Stimulated activated CD4-positive, alpha-beta T cell treated with anti-CD3 and anti-CD28 coated beads, Interleukin-4, amount 100 ng/mL, for 24 hours (primary cell): ENCODE measurements at regions not wholly inside any gene's neighbourhood (a gene's known extent, or its start where the extent isn't known, plus 50 kb on each side); places are given as distances from the start of the nearest gene placed in this dataset.

Experiments
- DNase-seq: peaks from one replicate; pipeline ENCODE4 v3.0.0-alpha.2; 2020

DNA sequence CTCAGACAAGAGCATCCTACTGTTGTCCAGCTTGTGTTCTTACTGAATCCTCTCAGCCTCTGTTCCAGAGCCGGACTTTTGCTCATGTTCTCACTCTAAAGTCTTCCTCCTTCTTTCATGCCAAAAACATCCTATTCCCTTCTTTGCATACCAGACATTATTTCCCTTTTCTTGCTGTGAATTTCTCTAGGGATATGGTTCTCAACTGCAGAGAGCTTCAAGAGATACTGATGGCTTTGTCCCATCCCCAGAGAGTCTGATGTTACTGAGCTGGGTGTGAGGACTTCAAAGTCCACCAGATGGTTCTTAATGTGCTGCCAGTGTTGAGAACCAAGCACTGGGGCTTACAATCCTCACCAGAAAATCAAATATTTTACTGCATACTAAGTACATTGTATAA, 98.6 kb upstream of the FER start:
- no peak for DNase-seq

DNA sequence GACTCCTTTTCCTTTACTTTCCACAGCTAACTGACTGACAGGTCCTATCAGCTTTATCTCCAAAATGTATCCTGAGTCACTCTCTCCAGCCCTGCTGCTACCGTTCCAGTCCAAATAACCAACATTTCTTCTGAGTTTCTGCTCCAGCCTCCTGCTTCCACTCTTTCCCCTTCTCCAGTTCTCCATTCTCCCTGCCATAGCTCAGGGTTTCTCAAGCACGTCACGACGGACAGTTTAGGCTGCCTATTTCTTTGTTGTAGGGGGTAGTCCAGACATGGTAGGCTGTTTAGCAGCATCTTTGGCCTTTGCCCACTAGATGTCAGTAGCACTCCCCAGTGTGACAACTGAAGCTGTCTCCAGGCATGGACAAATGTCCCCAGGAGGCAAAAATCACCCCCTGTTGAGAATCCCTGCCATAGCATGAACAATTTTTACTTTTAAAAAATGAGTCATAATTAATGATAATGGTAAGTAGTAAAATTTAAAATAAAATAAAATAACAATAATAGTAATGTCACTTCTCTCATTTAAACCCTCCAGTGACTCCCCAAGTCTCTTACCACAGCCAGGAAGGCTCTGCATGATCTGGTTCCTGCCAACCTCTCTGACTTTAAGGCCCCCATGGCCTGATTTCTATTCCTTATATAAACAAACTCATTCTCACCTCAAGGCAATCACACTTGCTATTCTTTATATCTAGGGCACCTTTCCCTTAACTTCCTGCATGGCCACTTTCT, 105.4 kb upstream of the FER start:
- DNase-seq, result peak; percentile 58

DNA sequence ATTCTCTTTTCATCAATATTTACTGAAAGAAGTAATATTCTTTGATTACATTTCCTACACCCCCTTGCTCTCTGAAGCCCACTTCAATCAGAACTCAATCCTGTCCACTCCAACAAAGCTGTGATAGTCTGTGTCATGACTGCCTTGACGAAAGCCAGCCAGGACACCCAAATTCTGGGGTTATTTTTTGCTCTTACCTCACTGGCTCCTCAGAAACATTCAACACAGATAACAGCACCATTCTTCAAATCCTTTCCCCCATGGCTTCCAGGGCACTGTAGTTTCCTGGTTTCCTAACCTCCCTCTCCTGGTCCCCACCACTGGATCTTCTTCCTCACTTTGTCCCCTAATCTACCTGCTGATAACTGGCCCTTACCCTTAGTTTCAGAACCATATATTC, 106.1 kb upstream of the FER start:
- no peak for DNase-seq

DNA sequence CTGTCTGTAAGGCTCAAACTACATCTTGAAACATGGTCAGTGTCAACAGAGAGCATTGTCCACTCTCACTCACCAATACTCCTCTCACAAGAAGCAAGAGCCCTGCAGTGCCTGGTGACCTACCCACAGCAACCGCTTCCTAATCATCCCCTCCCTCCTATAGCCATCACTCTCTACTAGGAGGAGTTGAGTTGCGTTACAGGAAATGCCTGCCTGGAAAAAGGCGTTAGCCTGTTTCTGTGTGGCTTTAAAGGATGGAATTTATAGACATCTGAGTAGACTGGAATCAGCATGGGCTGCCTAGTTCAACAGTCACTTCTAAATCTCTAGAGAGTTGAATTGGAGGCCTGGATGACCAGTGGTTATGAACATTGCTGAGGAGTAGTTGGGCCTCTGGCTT, 108.3 kb upstream of the FER start:
- no peak for DNase-seq

DNA sequence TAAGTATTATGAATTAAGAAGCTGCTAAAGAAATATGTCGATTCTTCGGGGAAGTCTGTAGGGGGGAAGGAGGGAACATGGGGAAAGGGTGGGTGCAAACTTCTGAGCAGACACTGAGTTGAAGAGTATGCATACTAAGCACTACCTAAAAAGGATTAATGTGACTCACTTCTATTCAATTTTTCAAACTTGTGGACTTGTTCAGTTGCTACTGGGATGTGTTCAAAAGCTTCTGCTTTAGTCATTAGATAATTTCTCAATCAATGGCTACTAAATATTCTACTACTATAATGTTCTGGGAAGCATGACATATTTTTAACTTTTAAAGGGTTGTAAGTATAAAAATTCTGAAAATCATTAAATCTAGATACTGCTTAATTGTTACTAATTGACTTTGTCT, 109.7 kb upstream of the FER start:
- DNase-seq, result no peak

DNA sequence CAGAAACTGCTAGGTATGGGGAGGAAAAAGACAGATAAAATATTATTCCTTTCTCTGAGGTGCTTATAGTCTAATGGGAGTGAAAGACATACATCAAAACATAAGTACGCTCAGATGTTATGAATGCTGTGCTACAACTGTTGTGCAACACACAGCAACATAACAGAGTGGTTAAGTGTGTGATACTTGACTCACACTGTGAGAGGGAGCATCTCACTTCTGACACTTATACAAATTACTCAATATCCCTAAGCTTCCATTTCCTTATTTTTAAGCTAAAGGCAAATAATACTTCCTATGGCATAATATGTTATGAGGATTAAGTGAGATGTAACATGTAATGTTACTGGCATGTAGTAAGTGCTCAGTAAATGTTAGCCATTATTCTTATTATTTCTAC, 110.6 kb upstream of the FER start:
- DNase-seq, result no peak

DNA sequence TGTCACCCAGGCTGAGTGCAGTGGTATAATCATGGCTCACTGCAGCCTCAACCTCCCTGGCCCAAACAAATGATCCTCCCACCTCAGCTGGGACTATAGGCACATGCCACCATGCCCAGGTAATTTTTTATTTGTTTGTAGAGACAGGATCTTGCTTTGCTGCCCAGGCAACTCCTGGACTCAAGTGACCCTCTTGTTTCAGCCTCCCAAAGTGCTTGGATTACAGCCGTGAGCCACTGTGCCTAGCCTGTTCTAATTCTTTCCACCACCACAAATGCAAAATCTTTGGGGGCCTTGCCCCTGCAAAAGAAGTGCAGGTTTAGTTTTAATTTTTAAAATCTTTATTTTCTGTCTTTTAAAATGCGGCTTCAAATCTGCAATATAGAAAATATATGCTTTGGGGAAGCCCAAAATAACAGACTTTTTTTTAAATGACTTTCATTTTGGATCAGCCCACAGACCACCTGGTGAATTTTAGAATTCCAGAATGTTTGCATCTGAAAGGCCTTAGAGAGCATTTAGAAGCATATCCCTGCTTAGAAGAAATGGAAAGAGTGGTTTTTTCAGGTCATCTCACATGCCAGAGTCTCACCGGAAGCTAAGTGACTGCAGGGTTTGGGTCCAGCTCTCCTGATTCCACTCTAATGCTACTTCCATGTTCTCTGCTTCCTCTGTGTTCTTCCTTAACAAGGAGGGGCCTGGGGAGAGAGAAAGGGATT, 111.4 kb upstream of the FER start:
- no peak for DNase-seq

DNA sequence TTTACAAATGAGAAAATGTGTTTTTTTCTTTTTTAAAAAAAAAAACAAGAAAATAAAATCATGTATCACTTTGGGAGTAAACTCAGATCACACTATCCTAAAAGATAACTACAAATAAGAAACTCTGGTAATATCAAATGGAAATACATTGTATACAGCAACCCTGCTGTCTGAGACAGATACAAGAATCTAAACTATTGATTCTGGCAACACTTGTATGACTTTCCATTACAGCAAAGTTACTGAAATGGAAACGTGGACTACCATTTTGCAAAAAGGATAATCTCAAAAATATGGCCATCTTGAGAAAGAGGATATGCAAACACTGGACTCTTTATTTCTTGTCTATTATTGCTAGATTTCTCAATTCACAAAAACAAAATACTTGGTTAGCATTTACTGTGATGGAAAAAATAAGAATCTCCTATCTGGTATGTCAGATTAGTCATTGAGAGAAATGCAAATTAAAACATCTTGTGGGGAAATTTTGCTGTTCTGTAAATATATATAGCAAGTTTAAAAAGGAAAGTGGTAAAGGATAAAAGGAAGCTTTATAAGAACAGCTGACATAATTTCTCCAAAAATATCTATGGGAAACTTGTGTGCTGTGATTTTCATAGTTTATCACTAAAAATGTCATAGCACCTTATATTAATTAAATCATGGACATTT, 112.9 kb upstream of the FER start:
- DNase-seq, result no peak

DNA sequence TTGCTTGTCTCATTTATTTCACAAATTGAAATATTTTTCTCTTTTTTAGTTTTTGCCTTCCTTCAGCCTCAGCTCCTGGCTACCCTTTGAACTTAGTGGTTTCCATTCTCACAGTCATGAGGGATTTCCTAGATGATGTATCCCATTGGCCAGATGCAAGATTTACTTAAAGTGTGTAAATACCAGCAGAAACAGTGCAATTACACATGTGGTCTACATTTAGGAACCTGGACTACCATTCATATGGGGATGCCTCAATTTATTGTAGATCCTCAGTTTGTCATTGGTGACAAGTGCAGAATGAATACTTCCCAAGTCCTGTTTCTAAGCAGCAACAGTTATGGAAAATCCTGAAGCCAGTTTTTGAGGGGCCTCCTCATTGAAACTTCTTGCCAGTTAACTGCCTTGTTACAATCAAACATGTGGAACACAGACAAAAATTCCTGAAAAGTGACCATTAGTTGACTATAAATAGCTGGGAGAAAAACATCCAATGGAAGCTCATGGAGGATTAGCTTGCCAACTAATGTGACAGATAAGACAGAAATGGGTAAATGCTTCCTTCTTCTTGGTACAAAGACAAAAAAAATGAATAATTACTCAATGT, 113.6 kb upstream of the FER start:
- DNase-seq, result no peak

DNA sequence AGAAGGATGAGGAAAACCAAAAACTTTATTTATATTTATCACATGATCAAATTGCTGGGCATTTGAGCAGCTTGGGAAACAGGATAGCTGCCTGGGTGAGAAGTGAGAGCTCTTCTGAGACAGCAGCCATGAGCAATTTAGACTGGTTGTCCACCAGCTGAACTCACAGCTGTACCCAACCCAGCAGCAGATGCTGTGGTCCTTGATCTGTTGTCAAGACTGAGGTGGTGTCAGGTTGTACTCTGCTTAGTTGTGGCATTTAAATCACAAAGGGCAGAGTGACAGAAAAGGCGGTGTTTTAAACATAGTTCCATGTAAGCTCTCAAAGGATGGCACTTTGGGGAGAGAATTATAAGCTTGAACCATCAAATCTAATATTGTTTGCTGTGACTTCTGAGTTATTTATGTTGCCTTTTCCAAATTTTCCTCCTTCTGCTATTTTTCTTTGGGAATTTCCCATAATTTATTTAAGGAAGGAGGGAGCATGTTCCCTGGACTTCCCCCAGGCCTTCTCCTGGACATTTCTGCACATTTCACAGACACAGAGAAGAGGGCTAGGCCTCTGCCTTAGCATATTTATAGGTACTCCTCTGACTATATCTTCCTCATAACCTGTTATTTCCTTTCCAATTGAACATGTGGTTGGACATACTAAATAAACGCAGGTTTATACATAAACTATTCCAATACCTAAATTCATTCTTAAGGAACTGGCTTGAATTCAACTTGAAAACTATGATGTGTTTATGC, 117.7 kb upstream of the FER start:
- DNase-seq, result no peak

DNA sequence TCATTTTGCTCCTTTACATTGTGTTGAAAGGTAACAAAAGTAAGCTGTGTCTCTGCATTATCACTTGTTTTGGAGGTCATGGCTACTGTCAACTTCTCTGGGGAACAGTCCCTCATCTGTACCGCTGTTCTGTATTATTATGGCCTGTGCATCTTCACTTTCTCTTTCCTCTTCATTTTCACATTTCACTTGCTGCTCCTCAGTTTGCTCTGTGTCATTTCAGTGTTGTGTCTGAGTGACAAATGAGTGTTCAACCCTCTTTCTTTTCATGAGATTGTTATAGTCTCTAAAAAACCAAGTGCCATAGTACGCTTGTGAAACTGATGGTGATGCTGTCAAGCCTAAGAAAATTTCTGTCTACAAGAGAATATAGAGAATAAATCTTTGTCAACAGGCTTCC, 122.0 kb upstream of the FER start:
- DNase-seq, result no peak

DNA sequence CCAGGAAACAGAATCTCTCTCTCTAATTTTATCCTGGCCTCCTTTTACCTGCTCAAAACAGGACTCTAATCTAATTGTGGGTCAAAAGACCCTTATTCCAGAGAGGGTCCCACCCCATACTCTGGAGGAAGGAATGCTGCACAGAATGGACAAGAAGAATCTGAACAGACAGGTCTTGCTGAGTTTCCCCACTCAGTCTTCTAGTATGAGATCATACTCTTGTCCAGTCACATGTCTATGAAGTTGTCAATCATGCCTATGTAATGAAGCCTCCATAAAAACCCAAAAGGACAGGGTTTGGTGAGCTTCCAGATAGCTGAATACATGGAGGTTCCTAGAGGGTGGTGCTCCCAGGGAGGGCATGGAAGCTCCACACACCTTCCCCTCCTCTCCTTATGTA, 123.9 kb upstream of the FER start:
- no peak for DNase-seq

DNA sequence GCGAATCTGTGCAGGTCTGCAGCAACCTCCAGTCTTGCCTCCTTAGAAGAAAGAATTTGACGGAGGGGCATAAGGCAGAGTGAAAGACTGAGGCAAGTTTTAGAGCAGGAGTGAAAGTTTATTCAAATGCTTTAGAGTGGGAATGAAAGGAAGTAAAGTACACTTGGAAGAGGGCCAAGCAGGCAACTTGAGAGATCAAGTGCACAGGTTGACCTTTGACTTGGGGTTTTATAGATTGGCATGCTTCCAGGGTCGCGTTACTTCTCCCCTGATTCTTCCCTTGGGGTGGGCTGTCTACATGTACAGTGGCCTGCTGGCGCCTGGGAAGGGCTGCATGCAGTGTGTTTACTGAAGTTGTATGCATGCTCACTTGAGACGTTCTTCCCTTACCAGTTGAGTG, 127.2 kb upstream of the FER start:
- no peak for DNase-seq

DNA sequence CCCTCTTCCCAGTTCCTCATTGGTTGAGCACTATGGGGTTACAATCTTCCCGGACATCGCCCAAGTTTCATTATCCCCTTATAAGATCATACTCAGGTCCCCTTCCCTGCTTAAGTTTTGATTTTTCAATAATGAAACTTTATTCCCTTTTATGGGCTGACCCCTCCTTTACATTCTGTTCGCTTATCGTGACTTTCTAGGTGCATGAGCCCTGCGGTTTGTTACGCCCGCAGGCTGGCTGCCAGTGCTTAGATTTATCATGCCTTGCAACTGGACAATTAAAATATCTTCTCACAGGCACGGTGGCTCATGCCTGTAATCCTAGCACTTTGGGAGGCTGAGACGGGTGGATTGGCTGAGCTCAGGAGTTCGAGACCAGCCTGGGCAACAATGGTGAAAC, 127.9 kb upstream of the FER start:
- no peak for DNase-seq

DNA sequence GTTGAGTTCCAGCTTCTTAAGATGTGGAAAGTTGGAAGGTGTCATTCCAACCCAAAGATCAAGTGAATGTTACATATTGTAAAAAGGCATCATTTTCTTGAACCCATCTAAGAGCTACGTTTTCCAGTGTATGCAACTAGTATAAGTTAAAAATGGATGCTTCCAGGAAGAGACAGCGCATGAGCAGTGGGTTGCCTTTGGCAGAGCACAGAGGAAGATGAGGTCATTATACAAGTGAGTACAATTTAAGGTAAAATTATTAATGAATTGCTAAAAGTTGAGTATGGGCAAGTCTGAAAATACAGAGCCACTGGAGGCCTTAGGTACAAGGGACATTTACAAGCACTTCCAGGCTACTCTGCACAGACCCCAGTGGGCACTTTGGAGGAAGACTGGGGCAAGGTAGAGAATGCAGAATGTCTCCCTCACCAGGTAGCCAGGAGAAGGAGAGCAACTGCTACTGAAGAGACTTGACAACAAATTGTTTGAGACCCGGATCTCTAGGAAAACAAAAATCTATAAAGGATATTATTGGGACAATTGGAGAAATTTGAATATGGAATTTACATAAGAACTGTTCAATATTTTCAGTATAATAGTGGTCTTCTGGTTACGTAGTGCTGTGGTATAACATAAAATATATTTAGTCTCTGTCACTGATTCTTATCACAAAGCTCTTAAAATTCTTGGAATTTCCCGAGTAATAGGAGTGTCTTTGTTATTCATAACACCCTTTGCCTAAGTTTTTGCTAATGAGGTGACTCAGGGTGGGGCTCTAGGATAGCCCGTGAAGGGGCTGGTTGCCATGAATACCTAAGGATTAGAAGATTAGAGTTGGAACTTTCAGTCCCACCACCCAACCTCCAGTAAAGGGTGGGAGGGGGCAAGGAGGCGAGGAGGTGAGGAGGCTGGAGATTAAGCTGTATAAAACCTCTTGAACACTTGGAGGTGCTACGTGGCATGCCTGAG, 129.9 kb upstream of the FER start:
- DNase-seq, result no peak

DNA sequence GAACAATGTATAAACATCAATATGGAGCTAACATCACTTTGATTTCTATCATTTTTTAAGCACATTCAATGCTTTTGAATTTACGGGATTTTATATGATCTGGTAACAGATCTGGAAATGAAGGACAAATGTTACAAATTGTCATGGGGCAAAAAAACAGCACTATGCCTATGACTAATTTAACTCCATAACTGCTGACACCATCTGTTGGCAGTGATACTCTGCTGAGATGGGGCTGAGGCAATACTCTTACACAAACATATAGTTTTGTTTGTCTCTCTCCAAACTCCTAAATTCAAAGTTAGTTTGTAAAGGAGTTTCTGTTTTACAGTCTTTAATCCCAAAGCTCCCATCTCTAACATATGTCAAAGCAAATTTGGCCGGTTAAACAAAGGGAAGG, 132.5 kb upstream of the FER start:
- no peak for DNase-seq

DNA sequence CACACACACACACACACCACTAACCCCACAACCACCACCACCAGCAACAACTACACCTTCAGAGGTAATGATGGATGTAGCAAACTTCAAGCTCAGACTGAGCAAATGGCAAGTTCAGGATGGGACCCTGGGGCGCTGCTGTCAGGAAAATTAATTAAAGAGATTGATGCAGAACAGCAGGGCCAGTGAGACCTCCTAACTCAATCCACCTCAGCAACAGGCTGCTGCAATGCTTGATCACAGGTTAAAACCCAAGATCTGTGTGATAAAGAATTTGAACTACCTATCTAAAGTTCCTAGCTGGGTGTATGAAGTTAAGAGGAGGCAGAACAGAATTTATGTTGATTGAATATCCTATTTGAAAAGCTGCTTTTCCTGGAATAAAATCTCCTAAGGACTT, 140.3 kb upstream of the FER start:
- DNase-seq, result no peak

DNA sequence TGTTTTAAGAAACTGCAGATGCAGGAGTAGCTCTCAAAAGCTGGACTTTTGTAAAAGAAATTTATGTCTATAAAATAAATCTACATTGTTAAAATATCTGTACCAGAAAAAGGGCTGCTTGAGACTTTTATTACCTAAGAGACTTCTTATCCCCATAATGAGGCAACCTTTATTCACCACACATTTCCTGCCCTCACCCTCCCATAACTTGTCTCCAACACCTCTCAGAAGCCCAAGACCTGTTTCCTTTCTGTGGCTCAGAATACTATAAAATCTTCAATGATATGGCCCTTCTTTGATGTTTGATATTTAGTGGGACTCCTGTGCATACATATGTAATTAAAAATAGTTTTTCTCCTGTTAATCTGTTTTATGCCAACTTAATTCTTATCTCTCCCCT, 141.5 kb upstream of the FER start:
- DNase-seq, result no peak

DNA sequence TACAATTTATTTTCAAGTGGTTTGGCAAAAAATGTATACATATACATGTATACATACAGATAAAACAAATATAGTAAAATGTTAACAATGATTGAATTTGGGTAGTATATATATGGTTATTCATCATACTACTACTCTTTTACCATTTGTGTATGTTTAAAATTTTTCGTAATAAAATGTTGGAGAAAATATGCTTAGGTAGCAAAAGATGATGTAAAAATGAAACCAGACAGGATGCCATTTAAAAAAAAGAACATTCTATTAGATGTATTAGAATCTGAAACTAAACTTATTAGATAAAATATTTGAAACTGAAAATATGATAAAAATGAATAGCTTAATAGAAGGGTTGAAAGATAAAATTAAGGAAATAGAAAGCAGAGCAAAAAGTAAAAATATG, 144.9 kb upstream of the FER start:
- DNase-seq, result no peak

DNA sequence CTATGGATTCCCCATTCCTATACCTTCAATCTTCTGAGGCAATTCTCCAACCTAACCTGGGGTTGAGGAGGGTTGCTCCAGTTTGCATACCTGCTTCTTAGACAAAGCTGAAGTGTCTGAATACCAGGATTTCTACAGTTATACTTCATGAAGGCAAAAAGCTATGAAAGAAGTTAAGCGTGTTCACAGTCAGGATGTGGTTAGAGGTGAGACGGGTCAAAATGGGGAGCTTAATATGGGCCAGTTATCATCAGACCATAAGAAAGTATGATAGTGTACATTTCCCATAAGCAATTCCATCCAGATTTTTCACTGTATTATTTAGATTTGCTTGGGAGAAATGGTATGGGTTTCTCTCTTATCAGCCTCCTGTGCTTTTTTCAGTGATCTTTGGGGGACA, 156.9 kb upstream of the FER start:
- no peak for DNase-seq

DNA sequence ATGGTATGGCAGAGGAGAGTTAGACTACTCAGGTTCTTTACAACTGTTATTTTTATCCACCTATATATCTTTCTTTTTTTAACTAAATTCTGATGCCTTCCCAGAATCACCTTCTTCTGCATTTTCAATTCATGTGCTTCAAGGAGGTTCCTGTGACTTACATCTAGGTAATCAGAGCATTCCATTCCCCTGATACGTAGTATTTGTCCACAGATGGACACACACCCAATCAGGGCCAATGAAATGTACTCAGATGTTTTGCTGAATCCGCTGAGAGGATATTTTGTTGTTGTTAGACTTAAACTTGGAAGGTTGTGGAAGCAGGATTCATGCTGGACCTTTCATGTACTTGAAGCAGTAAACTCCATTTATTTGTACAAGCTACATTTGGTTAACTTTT, 159.4 kb upstream of the FER start:
- no peak for DNase-seq

DNA sequence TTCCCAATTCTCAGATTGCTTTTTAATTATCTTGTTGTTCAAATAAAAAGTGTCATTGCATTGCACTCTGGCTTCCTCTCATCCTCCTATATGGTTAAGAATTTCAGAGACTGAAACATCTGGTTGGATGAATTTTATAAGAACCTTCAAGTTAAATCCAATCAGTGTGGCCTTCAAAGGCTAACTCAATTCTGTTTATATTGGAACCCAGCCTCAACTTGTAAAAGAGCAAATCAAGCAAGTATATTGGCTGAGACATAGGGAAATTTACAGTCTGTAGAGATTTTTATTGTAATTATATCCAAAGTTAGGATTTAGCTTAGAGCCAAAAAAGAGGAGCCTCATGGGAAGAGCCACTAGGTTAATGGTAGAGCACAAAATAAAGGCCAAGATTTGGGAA, 159.9 kb upstream of the FER start:
- no peak for DNase-seq
